Loucy (cell line): ENCODE measurements at regions not wholly inside any gene's neighbourhood (a gene's known extent, or its start where the extent isn't known, plus 50 kb on each side); places are given as distances from the start of the nearest gene placed in this dataset.

Experiments
- H2AFZ ChIP-seq: fragments of 200-600 bp; sonication (generic); 2 replicates; pipeline ENCODE4 v1.6.0; 2016; ENCODE audit warnings: antibody characterized with exemption, mild to moderate bottlenecking, low read length, moderate library complexity
- H3F3A ChIP-seq: fragments of 200-600 bp; 2 replicates; pipeline ENCODE4 v1.6.0; 2016; ENCODE audit warnings: antibody characterized with exemption, low read depth, mild to moderate bottlenecking
- H3K27me3 ChIP-seq: fragments of 200-600 bp; sonication (generic); 2 replicates; pipeline ENCODE4 v1.6.1; 2014; ENCODE audit warnings: low read length, mild to moderate bottlenecking; ENCODE audit not compliant: insufficient read depth, poor library complexity, severe bottlenecking
- H3K36me3 ChIP-seq: fragments of 200-600 bp; sonication (generic); 2 replicates; pipeline ENCODE4 v1.6.1; 2016; ENCODE audit warnings: low read length; ENCODE audit not compliant: insufficient read depth
- H3K4me1 ChIP-seq: fragments of 200-600 bp; sonication (generic); 2 replicates; pipeline ENCODE4 v1.5.1; 2014; ENCODE audit warnings: low read length, mild to moderate bottlenecking; ENCODE audit not compliant: insufficient read depth, poor library complexity, severe bottlenecking
- H3K4me2 ChIP-seq: fragments of 200-600 bp; sonication (generic); 2 replicates; pipeline ENCODE4 v1.6.0; 2014; ENCODE audit warnings: antibody characterized with exemption, low read length, low read depth, mild to moderate bottlenecking; ENCODE audit not compliant: poor library complexity, severe bottlenecking
- H3K4me3 ChIP-seq: fragments of 200-600 bp; sonication (generic); 2 replicates; pipeline ENCODE4 v1.5.1; 2014; ENCODE audit warnings: low read length, mild to moderate bottlenecking, mixed read lengths; ENCODE audit not compliant: poor library complexity, severe bottlenecking
- H3K79me2 ChIP-seq: fragments of 200-600 bp; sonication (generic); 2 replicates; pipeline ENCODE4 v1.6.1; 2014; ENCODE audit warnings: low read length; ENCODE audit not compliant: insufficient read depth
- H3K9ac ChIP-seq: fragments of 200-600 bp; sonication (generic); 2 replicates; pipeline ENCODE4 v1.6.0; 2014; ENCODE audit warnings: mild to moderate bottlenecking, low read depth, low read length, moderate library complexity; ENCODE audit not compliant: poor library complexity, severe bottlenecking
- H3K9me2 ChIP-seq: fragments of 200-600 bp; sonication (generic); replicated peaks from 2 replicates; pipeline ENCODE4 v1.6.1; 2016; ENCODE audit warnings: low read depth, low read length, mixed read lengths
- H3K9me3 ChIP-seq: fragments of 200-600 bp; sonication (generic); 2 replicates; pipeline ENCODE4 v1.6.1; 2014; ENCODE audit warnings: mild to moderate bottlenecking, antibody characterized with exemption, low read length, low read depth; ENCODE audit not compliant: insufficient read depth
- H4K20me1 ChIP-seq: fragments of 200-600 bp; sonication (generic); 2 replicates; pipeline ENCODE4 v1.6.0; 2014; ENCODE audit warnings: antibody characterized with exemption, low read length, mild to moderate bottlenecking; ENCODE audit not compliant: insufficient read depth, poor library complexity, severe bottlenecking
- CTCF ChIP-seq: fragments of 200-600 bp; sonication (generic); conservative IDR thresholded peaks from 2 replicates; pipeline ENCODE4 v1.5.1; 2014; ENCODE audit warnings: mild to moderate bottlenecking, antibody characterized with exemption, low read length
- EZH2phosphoT487 ChIP-seq: fragments of 200-600 bp; IDR thresholded peaks from 2 replicates; pipeline ENCODE4 v1.6.1; 2018; ENCODE audit warnings: antibody characterized with exemption, mild to moderate bottlenecking, moderate library complexity, borderline replicate concordance

- no peaks in the 10 kb centered on the region for H3K9me3 ChIP-seq
- no peaks in the 10 kb centered on the region for H4K20me1 ChIP-seq
- no peaks in the 10 kb centered on the region for H3K27me3 ChIP-seq
- TF ChIP-seq CTCF: no peak
- no peak for TF ChIP-seq EZH2phosphoT487
- no peak overlapping the region for H3K9ac ChIP-seq
- no peaks in the 10 kb centered on the region for H3K36me3 ChIP-seq
- H2AFZ ChIP-seq: no peak overlapping the region
- H3K4me2 ChIP-seq: no peak overlapping the region
- H3F3A ChIP-seq: no peaks in the 10 kb centered on the region
- H3K4me3 ChIP-seq: no peak overlapping the region
- H3K9me2 ChIP-seq: no peaks in the 10 kb centered on the region
- H3K79me2 ChIP-seq: no peaks in the 10 kb centered on the region
- no peaks in the 10 kb centered on the region for H3K4me1 ChIP-seq
Observed at GRCh38 chr18:75871596-75871995, 444.1 kb upstream of the SMIM21 start.

- H3K9me3 ChIP-seq: no peaks in the 10 kb centered on the region
- TF ChIP-seq EZH2phosphoT487 (no peak), CTCF (no peak)
- H3K4me2 ChIP-seq: no peak overlapping the region
Observed at GRCh38 chr18:75869162-75869561, 441.7 kb upstream of the SMIM21 start.

GRCh38 chr18:75868031-75868430, 440.5 kb upstream of the SMIM21 start:
- Histone ChIP-seq H3K4me1 (no peaks in the 10 kb centered on the region), H3K27me3 (no peaks in the 10 kb centered on the region), H3K4me2 (no peak overlapping the region), H3K9me2 (no peaks in the 10 kb centered on the region), H3K36me3 (no peaks in the 10 kb centered on the region), H3K4me3 (no peak overlapping the region), H3K9me3 (no peaks in the 10 kb centered on the region), H2AFZ (no peak overlapping the region), H3K79me2 (no peaks in the 10 kb centered on the region), H3F3A (no peaks in the 10 kb centered on the region), H4K20me1 (no peaks in the 10 kb centered on the region), H3K9ac (no peak overlapping the region)
- TF ChIP-seq EZH2phosphoT487 (no peak), CTCF (no peak)

More at GRCh38 chr18:75869162-75869561, 441.7 kb upstream of the SMIM21 start:
- H3K9ac ChIP-seq: no peak overlapping the region
- H3K27me3 ChIP-seq: no peaks in the 10 kb centered on the region
- H3K79me2 ChIP-seq: no peaks in the 10 kb centered on the region
- no peaks in the 10 kb centered on the region for H3K4me1 ChIP-seq
- H3K36me3 ChIP-seq: no peaks in the 10 kb centered on the region
- H2AFZ ChIP-seq: no peak overlapping the region
- no peak overlapping the region for H3K4me3 ChIP-seq
- H3F3A ChIP-seq: no peaks in the 10 kb centered on the region
- H4K20me1 ChIP-seq: no peaks in the 10 kb centered on the region
- no peaks in the 10 kb centered on the region for H3K9me2 ChIP-seq
